Right kidney (tissue), 1 donor: ENCODE measurements at regions not wholly inside any gene's neighbourhood (a gene's known extent, or its start where the extent isn't known, plus 50 kb on each side); places are given as distances from the start of the nearest gene placed in this dataset.

ENCODE experiments used
- DNase-seq: peaks from one replicate; pipeline ENCODE4 v3.0.0-alpha.2; 2016

DNA sequence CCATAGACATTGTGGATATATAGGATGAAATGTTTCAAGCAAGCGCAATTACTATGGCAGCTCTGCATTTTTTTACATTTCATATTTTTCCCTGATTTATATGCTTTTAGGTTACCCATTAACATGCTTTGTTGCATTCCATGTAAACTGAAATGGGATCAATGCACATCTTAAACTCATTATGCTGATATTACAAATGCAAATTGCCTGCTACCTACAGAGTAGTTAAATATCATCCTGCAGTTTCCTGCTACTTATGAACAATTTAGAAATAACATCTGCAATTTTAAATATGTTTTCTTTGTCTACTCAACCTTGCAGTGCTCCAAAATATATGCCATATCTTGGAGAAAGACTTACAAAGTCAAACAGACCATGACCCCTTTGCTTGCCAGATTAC lies 526.9 kb upstream of the NECTIN3 start:
- no peak for DNase-seq

DNA sequence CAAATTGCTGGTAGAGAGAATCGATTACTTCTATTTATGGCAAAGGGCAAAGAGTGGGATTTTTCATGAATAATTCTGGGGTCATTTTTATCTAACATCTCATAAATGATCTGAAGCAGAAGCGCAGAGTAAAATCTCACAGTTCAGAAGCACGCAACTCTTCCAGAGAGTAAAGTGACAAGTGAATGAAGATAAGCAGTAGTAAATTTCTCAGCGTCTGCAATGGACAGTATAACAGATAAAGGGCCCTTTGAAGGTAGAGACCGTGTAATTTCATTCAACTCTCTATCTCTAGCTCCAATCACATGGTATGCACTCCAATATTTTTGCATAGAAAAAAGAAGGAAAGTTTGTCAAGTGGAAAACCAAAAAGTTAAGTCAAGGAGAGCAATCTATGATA lies 521.1 kb upstream of the NECTIN3 start:
- no peak for DNase-seq

DNA sequence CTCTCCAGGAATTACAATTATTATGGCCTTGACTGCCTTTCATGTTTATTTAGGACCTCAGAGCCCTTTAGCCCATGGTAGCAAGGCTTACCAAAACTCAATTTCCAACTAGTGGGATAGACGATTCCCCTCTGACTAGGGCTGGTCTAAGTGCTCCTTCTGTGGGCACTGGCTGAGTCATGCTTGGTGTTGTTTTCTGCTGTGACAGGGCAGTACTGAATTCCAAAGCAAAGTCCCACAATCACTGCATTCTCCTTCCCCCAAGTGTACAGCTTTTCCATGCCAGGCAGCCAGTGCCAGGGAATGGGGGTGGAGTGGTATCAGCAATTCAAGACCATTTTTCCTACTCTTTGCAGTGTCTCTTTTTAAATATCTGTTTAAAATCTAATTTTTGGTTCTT lies 509.0 kb upstream of the NECTIN3 start:
- DNase-seq: no peak

DNA sequence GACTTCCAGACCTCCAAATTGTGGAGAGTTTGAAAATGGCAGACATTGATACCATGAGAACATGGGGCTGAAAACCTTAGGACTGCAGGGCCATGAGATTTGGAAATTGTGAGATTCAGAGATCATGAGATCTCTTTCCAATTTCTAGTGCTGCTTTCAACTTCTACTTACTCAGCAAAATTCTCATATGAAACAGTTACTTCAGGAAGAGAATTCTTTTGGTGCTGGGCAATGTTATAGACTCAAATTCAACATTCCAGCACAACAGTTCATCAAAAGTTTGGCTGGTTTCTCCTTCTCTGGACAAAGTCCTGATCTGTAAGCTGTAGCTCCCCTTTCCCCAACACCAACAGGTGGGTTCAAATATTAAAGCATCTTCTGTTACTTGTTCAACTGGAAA lies 506.9 kb upstream of the NECTIN3 start:
- no peak for DNase-seq

DNA sequence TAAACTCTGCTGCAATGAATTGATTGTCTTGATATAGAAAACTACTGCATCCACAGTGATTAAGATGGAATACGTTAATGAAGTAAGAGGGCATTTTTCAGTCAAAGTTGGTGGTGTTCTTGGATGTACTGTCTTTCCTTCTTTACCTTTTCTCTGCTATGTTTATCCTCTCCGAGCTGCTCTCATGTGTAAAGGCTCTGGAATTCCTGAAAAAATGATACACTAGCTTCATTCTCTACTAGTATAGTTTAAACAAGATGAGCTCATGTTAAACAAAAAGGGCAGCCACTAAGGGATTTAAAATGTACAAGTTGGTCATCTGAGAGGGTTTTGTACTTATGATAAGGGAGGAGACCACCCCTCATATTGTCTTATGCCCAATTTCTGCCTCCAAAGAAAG lies 504.6 kb upstream of the NECTIN3 start:
- no peak for DNase-seq

DNA sequence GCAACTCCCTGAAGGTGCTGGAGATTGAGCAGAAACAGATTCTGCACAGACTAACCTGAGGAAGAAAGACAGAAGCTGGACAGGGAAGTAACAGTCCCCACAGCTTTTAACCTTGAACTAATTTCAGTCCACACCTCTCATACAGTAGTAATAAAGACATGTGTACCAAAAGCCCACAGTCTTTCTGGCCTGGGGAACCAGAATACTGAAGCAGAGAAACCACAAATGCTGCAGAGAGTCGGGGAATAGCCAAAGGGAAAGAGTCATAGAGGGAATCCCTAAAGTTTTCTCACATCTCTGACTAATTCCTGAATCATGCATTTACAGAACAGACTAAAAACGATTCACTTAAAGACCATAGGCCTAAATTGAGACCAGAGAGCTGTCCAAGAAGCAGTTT lies 503.4 kb upstream of the NECTIN3 start:
- DNase-seq: no peak

DNA sequence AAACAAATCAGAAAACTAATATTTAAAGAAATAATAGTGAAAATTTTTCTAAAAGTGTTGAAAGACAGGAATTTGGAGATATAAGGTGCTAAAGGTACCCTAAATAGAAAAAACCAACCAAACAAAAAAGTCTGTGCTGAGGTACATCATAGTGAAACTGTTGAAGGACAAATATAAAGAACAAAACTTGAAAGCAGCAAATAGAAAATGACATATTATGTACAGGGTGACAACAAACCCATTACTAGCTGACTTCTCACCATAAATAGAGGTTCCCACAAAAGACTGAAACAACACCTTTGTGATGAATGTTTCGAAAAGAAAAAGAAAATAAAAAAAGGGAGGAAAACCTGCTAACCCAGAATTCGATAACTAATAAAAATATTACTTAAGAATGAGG lies 502.5 kb upstream of the NECTIN3 start:
- no peak for DNase-seq

DNA sequence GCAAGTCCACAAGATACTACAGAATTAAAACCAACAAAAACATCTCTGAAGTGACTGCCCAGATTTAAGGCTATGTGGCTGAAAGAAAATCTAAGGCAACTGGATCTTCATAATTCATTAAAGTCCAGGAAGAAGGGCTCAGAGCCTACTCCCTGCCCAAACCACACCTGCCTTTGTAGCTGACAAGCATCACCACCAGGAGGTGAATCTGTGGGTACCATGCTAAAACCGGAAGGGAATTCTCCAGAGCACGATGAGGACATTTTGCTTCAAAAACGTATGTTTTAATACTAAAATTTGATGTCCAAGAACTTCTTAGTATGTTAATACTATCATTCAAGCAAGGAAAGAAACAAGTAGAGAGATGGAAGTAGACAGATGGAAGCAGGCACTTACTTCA lies 495.9 kb upstream of the NECTIN3 start:
- no peak for DNase-seq

DNA sequence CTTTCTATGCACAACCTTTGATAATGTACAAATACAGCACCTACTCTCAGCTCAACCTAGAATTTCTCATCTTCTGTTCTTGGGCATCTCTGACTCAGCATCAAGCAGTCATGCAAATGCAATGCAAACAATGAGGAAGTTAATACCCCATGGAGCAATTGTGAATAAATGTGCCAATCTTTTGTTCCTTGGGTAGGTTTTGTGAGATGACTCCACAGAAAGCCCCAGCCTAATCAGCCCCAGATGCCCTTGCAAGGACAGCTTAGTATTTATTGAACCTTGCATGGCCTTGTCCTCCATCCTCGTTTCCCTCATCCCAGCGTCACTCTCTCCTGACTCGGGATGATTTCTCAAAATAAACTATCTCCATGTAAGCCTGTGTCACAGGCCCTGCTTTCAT lies 494.7 kb upstream of the NECTIN3 start:
- DNase-seq: no peak

DNA sequence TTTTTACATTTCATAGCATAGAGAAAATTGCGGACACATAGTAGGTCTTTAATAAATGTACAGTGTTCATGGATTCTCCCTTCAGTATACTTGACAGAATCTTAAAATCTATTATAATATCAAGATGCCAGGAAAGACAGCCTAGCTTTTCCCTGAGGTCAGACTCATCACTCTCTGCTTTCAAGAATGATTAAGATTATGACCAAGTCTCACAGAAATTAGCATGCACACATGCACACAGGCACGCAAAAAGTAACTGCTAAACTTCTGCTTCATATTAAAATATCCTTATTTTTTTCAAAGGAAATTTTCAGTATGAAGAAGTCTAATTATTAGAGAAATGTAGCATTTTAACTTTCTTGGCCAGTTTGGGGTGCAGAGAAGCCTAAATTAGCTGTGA lies 493.8 kb upstream of the NECTIN3 start:
- DNase-seq: no peak

DNA sequence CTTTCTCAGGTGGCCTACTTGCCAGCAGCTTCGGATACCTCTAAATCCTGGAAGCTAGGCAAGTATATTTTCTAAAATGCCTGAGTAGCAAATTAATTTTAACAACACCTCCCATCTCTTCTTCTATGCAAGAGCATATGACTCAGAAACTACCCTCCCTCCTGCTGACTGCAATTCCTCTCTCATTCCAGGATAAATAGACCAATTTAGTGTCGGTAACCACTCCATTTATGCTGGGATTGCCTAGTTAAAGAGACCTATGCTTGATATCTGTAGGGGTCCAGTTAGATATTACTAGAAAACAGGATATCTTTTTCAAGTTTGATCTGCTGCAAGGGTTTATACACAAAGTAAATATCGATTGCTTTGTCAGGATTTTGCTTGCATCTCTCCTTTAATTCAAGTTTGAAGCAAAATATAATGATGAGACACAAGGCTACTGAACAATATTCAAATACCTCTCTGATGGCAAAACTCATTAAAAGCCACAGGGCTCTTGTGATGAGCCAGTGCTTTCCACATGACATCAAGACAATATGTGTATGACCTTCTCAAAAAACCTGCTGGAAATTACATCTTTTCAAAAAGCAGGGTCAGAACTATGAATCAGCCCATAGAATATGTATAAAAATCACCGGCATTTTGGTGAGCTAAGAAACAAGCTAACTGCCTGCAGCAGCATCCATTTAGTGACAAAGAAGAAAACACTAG lies 491.6 kb upstream of the NECTIN3 start:
- DNase-seq: no peak

DNA sequence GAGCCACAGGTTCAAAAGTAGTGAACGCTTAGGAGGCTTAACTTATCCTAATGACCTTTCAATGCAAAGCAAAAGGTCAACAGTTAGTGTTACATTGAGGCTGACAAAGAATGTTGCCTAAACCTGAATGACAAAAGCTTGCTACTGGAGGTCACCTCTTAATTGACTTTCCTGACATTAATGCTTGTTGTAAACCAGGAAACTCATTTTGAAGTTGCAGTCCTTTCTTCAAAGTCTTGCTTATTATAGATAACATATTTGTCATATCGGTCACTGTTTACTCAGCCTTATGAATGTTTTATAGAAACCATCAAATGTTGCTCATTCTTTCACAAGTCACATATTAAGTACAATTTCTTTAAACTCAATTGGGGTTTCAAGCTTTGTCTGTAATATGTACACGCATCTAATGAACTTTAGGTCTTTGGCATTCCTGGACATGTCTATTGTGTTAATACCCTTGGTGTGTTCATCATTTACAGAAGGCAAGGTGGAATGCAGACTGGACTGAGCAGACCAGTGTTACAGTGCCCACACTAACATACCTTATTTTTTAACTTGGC lies 488.2 kb upstream of the NECTIN3 start:
- no peak for DNase-seq

DNA sequence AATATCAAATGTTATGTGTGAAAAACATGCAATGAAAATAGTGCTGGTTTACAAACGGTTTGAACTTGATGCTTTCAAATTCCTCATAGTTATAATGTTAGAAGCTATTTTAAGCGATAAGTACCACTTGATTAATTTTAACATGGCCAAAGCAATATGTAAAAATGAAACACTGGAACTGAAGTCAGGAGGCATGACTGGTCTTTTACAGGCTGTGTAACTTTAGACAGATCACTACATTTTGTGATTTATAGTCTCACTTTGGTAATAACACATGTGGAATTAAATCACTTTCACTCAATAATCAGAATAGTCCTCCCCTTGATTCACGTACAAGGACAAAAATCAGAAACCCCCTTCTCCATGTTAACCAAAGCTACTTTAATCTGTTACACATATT lies 482.7 kb upstream of the NECTIN3 start:
- DNase-seq: no peak

DNA sequence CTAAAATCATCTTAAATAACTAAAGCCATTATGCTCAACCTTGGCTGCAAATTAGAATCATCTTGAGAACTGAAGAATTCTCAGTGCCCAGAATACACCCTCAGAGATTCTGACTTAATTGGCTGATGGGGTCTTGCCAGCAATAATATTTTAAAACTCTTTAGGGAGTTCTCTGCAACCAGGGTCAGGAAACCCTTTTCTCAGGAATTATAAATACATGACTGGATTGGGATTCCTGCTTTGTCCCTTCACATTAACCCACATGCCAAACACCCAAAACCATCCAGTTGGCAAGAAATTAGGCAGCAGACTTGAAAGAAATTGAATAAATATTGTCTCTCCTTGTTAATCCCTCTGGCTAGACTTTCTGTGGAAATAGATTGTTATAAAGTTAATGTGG lies 482.3 kb upstream of the NECTIN3 start:
- no peak for DNase-seq

DNA sequence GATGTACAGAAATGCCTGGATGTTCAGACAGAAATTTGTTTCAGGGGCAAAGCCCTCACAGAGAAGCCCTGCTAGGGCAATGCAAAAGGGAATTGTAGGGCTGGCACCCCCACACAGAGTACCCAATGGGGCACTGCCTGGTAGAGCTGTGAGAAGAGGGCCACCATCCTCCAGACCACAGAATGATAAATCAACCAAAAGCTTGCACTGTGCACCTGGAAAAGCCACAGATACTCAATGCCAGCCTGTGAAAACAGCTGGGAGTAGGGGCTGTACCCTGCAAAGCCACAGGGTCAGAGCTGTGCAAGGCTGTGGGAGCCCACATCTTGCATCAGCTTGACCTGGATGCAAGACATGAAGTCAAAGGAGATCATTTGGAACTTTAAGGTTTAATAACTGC lies 477.9 kb upstream of the NECTIN3 start:
- no peak for DNase-seq

DNA sequence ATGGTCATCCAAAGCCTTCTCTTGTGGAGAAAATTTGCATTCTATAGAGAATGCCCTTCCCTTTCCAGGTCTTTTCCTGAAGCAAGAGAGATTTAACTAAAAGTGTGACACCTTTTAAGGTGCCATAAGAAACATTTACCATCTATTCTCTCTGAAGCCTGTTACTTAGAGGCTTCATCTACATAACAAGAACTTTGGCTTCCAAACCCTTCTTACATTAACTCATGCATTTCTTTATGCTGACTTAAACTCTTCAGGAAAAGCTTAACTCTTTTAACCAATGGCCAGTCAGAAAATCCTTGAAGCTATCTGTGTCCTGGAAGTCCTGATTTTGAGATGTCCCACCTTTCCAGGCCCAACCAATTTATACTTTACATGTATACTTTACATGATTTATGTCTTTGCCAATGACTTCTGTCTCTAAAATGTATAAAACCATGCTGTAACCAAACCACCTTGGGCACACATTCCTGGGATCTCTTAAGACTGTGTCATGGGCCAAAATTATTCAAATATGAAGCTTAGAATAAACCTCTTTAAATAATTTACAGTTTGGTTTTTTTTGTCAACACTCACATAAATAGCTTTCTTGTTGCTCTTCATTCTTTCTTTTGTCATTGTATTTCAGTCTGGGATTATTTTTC lies 472.6 kb upstream of the NECTIN3 start:
- no peak for DNase-seq

DNA sequence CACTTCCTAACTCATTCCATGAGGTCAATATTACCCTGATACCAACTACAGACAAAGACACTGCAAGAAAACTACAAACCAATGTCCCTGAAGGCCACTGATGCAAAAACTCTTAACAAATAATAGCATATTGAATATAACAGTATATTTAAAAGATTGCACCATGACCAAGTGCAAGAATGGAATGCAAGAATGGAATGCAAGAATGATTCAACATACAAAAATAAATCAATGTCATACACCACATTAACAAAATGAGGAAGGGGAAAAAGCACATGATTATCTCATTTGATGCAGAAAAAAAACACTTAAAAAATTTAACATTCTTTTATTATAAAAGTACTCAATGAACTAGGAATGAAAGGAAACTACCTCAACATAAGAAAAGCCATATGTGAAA lies 463.1 kb upstream of the NECTIN3 start:
- DNase-seq: no peak

DNA sequence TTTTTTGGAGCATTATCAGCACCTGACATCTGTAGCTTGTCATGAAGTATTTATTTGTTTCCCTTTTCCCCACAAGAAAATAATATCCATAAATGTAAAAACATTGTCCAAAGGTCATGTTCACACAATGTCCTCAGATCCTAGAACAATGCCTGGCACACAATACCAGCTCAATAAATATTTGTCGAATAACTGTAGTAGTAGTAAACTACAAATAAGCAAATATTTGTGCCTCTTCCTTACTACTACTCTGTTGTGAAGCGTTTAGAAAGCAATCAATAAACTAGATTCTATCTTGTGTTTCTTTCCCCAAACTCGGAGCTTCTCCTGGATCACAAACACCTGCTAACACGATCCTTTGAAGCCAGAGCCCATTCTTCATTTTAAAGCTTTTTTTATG lies 459.6 kb upstream of the NECTIN3 start:
- DNase-seq: no peak

DNA sequence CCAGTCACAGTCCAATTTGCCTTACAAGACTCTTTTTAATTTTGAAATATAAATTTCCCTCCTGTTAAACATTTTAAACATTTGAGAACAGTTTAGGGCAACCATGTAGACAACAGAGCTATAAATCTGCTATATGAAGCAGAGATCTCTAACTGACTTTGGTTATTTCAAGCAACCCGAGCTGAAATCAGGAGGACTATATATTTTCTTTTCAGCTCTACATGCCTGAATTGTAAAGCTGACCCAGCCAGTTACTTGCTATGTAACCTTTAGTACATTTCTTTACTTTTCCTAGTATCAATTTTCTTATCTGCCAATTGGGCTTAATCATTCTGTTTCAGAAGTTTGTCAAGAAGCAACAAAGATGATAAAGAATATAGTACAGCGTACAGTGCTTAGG lies 457.4 kb upstream of the NECTIN3 start:
- no peak for DNase-seq

DNA sequence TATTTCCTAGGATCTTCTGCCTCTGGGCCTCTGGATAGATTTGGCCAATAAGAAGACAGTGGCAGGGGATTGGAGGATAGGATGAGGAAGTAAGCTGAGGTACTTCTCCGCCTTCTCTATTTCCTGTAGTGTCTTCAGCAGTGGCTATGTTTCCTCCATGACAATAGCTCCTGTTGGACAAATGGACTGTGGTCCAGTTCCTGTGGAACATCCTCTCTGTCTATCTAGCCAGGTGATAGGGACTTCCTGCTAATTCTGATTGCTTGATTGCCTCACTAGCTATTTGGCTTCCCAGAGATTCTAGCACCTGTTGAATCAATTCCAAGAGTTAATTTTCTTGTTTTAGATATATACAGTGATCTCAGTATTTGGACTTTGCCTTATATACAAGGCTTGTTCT lies 456.2 kb upstream of the NECTIN3 start:
- no peak for DNase-seq

DNA sequence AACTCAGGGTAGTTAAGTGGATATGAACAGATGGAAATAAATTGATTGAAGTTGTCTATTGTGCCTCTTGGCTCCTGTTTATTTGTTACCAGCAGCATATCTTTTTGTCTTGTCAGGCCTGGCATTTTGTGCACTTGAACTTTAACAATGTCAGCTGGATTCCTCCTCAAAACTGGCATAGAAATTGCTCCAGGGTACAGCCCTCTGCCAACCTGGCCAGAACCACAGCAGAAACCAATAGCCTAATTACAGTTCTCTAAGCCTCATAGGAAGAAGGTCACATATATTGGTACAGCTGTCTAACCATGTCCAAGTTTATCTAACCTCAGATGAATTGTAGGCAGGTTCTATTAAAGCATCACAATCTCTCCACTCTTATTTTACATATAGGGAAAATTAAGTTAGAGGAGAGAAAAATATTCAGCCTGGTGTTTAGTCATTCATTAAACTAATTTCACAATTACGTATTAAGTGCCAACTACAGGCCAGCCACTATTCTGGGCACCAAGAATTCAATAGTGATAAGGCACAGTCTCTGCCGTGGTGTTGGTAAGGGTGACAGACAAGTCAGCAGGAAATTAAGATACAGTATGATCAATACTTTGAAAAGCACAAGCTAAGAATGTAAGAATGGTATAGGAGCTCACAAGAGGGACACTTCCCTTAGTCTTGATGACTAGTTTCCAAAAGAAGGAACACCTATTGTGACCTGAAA lies 452.9 kb upstream of the NECTIN3 start:
- no peak for DNase-seq

DNA sequence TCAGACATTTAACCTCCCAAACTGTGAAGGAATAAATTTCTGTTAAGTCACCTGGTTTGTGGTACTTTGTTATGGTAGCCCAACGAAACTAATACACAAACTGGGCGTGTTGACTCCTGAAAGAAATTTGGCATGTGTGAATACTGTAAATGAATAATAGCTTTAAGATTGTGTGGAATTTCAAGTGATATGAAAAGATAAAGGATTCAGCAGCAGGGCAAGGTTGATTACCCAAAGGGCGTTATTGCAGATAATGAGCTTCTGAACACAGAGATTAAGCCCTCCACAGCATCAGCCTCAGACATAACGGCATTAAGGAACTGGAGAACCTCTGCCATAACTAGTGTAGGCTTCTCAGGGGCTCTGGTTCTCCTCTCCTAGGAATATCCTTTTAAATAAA lies 451.5 kb upstream of the NECTIN3 start:
- no peak for DNase-seq

DNA sequence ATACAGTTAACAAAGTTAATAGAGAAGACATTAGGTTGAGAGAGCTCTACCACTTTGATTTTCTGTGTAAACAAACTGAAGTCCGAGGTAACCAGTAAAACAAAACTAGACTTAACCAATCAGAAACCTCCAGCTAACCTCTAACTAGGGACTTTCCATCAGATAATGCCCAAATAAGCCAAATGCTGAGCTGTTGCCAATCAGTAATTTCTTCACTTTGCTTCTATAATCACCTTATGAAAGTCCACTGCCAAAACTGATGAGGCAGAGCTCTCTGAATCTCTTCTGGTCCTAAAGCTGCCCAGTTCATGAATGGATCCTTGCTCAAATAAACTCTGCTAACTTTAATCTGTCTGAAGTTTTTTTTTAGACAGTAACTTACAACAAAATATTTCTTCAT lies 448.0 kb upstream of the NECTIN3 start:
- no peak for DNase-seq

DNA sequence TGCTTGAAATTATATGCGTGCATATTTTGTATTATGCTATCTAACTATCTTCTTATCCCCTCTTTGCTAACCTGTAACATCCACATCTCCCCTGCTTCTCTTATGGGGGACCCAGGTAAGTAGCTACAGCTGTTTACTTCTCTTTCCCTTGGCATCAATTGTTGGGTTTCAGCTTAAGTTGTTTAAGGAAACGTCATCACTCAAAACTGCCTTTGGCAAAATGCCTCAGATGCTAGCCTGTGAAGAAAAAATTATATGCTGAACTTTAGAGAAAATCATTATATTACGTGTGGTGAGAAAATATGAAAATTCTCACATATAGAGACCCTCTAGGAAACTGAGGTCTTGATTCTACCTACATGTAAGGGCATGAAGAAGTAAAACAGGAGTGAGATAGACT lies 447.0 kb upstream of the NECTIN3 start:
- no peak for DNase-seq
